GM19468 (cell line): ENCODE measurements at regions not wholly inside any gene's neighbourhood (a gene's known extent, or its start where the extent isn't known, plus 50 kb on each side); places are given as distances from the start of the nearest gene placed in this dataset.

Experiments used
- ATAC-seq: cut with Tn5 transposase; IDR thresholded peaks from one replicate; pipeline ENCODE4 v1.9.1; 2021; ENCODE audit warnings: mild to moderate bottlenecking, moderate library complexity, moderate number of reproducible peaks; ENCODE audit not compliant: unreplicated experiment; ENCODE audit errors: extremely low read depth

GRCh38 chr5:63894690-63895089 lies 67.6 kb downstream of the HTR1A start:
- no peak for ATAC-seq

DNA sequence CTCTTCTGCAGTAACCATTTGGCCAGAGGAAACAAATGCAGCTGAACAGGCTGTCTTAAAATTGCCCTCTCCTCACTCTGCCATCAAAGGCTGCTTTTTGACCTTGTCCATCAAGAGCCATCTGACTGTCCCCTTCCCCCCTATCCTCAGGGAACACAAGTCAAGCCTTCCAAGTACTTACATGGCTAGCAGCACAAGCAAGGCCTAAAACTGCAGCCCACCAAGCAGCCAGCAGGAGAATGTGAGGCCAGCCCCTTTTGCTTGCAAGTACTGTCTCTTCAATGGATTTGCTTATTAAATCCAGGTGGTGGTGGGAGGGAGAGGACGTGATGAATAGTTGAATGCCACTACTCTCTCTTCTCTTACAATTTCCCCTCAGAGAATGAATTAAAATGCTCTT lies 83.5 kb downstream of the HTR1A start:
- no peak for ATAC-seq

GRCh38 chr5:63877961-63878360 lies 84.3 kb downstream of the HTR1A start:
- no peak for ATAC-seq

DNA sequence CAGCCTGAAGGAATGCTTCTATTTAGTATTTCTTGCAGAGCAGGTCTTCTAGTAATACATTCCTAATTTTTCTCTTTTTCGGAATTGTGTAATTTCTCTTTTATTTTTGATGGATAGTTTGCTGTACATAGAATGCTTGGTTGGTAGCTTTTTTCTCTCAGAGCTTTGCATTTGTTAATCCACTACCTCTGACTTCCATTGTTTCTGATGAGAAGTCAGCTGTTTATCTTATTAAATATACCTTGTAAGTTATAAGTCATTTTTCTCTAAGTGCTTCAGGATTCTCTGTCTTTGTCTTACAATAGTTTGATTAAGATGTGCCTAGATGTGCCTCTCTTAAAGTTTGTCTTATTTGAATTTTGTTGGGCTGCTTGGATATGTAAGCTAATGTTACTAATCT lies 101.9 kb downstream of the HTR1A start:
- ATAC-seq = no peak

- no peak for ATAC-seq
Measured at GRCh38 chr5:63854076-63854475, 108.2 kb downstream of the HTR1A start.

- ATAC-seq = no peak
Measured at GRCh38 chr5:63843190-63843589, 119.1 kb downstream of the HTR1A start.

- ATAC-seq = no peak
Measured at GRCh38 chr5:63837437-63837836, 124.8 kb downstream of the HTR1A start.

GRCh38 chr5:63831381-63831780 lies 130.9 kb downstream of the HTR1A start:
- no peak for ATAC-seq

GRCh38 chr5:63825984-63826383 lies 136.3 kb downstream of the HTR1A start:
- ATAC-seq = no peak

GRCh38 chr5:63823583-63823982 lies 138.7 kb downstream of the HTR1A start:
- no peak for ATAC-seq

DNA sequence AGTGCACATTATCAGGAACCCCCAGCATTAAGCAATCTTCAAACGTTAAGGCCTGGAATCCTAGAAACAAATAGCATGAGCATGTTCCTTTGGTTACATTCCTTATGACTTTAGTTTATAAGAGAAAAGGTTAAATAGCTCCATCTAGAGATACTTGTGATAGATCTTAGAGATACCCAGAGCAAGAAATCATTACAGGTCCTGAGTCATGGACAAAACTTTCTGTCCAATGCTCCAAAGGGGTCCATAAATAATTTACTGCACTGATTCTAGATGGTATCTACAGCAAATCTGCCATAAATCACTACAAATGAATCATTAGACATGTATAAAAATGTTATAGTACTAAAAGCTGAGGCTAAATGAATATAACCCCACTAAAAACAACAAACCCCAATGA lies 139.6 kb downstream of the HTR1A start:
- ATAC-seq = no peak

DNA sequence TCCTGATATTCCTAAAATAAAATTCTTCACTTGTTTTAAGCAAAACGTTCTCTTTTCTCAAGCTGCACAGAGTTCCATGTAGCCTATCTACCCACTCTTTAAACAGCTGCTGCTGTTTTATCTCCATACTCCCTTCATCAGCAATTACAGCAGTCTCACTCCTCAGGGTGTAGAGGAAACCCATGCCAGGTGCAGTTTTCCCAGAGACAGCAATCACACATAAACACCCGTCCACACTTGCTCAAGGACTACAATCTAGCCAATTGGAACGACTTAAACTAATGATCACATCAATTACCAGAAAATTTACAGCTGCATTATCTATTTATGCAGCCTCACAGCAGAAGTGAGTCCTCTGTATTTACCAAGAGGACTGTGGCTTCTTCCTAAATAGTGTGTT lies 141.7 kb downstream of the HTR1A start:
- ATAC-seq = no peak

- ATAC-seq = no peak
Measured at GRCh38 chr5:63812693-63813092, 149.6 kb downstream of the HTR1A start.

GRCh38 chr5:63811961-63812360 lies 150.3 kb downstream of the HTR1A start:
- ATAC-seq = no peak

DNA sequence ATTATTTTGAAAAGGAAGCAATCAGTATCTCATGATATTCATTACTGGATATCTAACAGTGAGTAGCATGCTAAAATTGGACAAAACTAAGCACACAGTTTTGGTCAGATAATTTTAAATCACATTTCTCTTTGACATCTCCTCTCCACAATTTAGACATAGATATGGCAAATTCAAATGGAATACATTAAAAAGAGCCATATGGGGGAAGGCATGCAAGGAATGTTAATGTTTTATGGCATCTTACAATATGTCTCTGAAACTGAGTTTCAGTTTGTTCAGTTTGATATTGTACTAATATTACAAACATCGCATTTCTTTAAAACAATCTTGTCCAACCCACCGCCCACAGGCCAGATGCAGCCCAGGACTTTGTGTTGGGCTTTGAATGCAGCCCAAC lies 151.0 kb downstream of the HTR1A start:
- ATAC-seq = no peak

GRCh38 chr5:63805151-63805550 lies 157.1 kb downstream of the HTR1A start:
- ATAC-seq = no peak

- ATAC-seq = no peak
Measured at GRCh38 chr5:63803165-63803564, 159.1 kb downstream of the HTR1A start.

DNA sequence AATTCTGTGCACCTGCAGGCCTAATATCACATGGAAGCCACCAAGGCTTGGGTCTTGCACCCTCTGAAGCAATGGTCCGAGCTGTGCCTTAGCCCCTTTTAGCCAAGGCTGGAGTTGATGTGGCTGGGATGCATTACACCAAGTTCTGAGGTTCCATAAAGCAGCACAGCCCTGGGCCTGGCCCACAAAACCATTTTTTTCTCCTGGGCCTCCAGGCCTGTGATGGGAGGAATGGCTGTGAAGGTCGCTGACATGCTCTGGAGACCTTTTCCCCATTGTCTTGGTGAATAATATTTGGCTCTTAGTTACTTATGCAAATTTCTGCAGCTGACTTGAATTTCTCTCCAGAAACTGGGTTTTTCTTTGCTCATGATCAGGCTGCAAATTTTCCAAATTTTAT lies 167.3 kb downstream of the HTR1A start:
- no peak for ATAC-seq

DNA sequence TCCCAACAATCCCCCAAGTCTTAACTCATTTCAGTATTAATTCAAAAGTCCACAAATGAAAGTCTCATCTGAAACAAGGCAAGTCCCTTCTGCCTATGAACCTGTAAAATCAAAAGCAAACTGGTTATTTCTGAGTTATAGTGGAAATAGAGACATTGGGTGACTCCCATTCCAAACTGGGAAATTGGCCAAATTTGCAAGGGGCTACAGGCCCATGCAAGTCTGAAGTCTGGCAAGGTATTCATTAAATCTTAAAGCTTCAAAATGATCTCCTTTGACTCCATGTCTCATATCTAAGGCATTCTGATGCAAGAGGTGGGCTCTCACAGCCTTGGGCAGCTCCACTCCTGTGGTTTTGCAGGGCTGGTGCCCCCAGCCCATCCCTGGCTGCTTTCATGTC lies 167.9 kb downstream of the HTR1A start:
- ATAC-seq = no peak

DNA sequence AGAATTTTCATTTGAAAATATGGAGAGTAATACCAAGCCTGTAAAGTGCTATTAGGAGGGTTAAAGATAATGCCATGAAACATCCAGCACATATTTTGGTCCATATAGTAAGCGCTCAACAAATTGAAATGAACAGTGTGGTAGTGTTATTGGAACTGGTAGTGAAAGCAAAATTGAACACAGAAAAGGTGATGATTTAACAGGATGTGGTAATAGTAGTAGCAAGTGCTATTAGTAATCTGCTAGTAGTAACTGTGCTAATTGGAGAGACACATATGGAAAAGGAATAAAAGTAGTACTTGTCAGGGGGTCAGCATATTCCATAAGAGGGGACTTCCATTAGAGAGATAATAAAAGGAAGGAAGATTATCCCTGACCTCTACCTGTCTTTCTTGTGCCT lies 187.3 kb downstream of the HTR1A start:
- ATAC-seq = no peak

- ATAC-seq = no peak
Measured at GRCh38 chr5:63768221-63768620, 194.0 kb downstream of the HTR1A start.

DNA sequence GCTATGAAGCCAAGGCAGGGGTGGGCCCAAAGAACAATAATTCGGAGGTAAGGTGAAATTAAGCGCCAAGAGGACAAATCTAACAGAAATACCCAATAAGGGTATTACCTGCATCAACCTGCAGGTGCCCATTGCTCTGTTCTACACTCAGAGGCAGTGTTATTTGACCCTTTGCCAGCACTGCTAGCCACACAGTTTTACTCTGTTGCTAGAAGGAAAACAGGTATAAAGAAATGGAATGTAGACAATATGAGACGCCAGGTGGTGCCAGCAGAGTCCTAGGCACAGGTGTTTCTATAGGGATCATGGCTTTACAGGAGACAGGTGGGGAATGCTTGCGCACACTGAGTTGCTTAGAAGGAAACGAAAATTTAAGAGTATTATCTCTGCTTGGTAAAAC lies 201.3 kb downstream of the HTR1A start:
- ATAC-seq = no peak

- no peak for ATAC-seq
Measured at GRCh38 chr5:63743096-63743798, 219.0 kb downstream of the HTR1A start.
